ENCODE measurements at regions not wholly inside any gene's neighbourhood (a gene's known extent, or its start where the extent isn't known, plus 50 kb on each side); places are given as distances from the start of the nearest gene placed in this dataset.

GRCh38 chr14:39861696-39862095 is 429.5 kb upstream of the FBXO33 start:
- DNase-seq (ENCODE audit: low read depth): no peak

GRCh38 chr14:39861229-39861600 is 429.0 kb upstream of the FBXO33 start:
- DNase-seq (ENCODE audit: low read depth): no peak

GRCh38 chr14:39860596-39861228 is 428.5 kb upstream of the FBXO33 start:
- no peak for DNase-seq (ENCODE audit: low read depth)

GRCh38 chr14:39859314-39859713 is 427.1 kb upstream of the FBXO33 start:
- DNase-seq (ENCODE audit: low read depth): no peak

- no peak for DNase-seq (ENCODE audit: low read depth)
Measured at GRCh38 chr14:39857376-39858055, 425.3 kb upstream of the FBXO33 start.

- no peak for DNase-seq (ENCODE audit: low read depth)
Measured at GRCh38 chr14:39853441-39853840, 421.2 kb upstream of the FBXO33 start.

GRCh38 chr14:39851202-39851601 is 419.0 kb upstream of the FBXO33 start:
- DNase-seq (ENCODE audit: low read depth): no peak

- no peak for DNase-seq (ENCODE audit: low read depth)
Measured at GRCh38 chr14:39847852-39848251, 415.6 kb upstream of the FBXO33 start.

- no peak for DNase-seq (ENCODE audit: low read depth)
Measured at GRCh38 chr14:39847194-39847593, 415.0 kb upstream of the FBXO33 start.

GRCh38 chr14:39843881-39844280 is 411.6 kb upstream of the FBXO33 start:
- no peak for DNase-seq (ENCODE audit: low read depth)

GRCh38 chr14:39841088-39841487 is 408.9 kb upstream of the FBXO33 start:
- DNase-seq (ENCODE audit: low read depth): no peak

GRCh38 chr14:39827901-39828655 is 395.8 kb upstream of the FBXO33 start:
- DNase-seq (ENCODE audit: low read depth): no peak

GRCh38 chr14:39812532-39813320 is 380.5 kb upstream of the FBXO33 start:
- DNase-seq (ENCODE audit: low read depth): no peak

GRCh38 chr14:39807271-39807670 is 375.0 kb upstream of the FBXO33 start:
- no peak for DNase-seq (ENCODE audit: low read depth)

- DNase-seq (ENCODE audit: low read depth): no peak
Measured at GRCh38 chr14:39784461-39784860, 352.2 kb upstream of the FBXO33 start.

- DNase-seq (ENCODE audit: low read depth): no peak
Measured at GRCh38 chr14:39781466-39781865, 349.2 kb upstream of the FBXO33 start.

- DNase-seq (ENCODE audit: low read depth): no peak
Measured at GRCh38 chr14:39773387-39774126, 341.3 kb upstream of the FBXO33 start.

GRCh38 chr14:39772627-39773026 is 340.4 kb upstream of the FBXO33 start:
- DNase-seq (ENCODE audit: low read depth): no peak

GRCh38 chr14:39768589-39768988 is 336.4 kb upstream of the FBXO33 start:
- no peak for DNase-seq (ENCODE audit: low read depth)

GRCh38 chr14:39766397-39767000 is 334.3 kb upstream of the FBXO33 start:
- DNase-seq (ENCODE audit: low read depth): no peak

GRCh38 chr14:39765676-39766075 is 333.4 kb upstream of the FBXO33 start:
- no peak for DNase-seq (ENCODE audit: low read depth)

All from amniotic epithelial cell (primary cell).